ENCODE measurements at regions not wholly inside any gene's neighbourhood (a gene's known extent, or its start where the extent isn't known, plus 50 kb on each side); places are given as distances from the start of the nearest gene placed in this dataset.

- TF ChIP-seq CTCF (IDR thresholded peaks at IDR 0.05) (no peak), POLR2A (IDR thresholded peaks at IDR 0.05) (no peak)
These were observed 436.0 kb downstream of the ZNF608 start for GRCh38 chr5:124310453-124310852.
